GM13976 (cell line): ENCODE measurements at regions not wholly inside any gene's neighbourhood (a gene's known extent, or its start where the extent isn't known, plus 50 kb on each side); places are given as distances from the start of the nearest gene placed in this dataset.

Experiments
- DNase-seq: peaks from one replicate; pipeline ENCODE4 v3.0.0; 2012; ENCODE audit warnings: low spot score
- CTCF ChIP-seq: IDR thresholded peaks from 2 replicates; pipeline ENCODE4 v1.5.1; 2012; ENCODE audit warnings: borderline replicate concordance, mild to moderate bottlenecking; ENCODE audit not compliant: insufficient read depth; ENCODE audit errors: extremely low read depth, missing control alignments, control extremely low read depth
- in situ Hi-C: fragments of 300-500 bp; cut with MboI; formaldehyde crosslinking; loops from one replicate; pipeline ENCODE4 v1.12.0; 2022; ENCODE audit warnings: low sequenced_read_pairs, mixed read lengths, inconsistent platforms; ENCODE audit not compliant: unreplicated experiment

GRCh38 chr16:85188822-85189672 lies 76.8 kb upstream of the CIBAR2 start:
- in situ Hi-C loops: no loop called here
- TF ChIP-seq CTCF: no peak
- DNase-seq: no peak

- TF ChIP-seq CTCF: no peak
- in situ Hi-C loops: no loop called here
- DNase-seq: no peak
Observed at GRCh38 chr16:85190572-85190971, 78.3 kb upstream of the CIBAR2 start.

DNA sequence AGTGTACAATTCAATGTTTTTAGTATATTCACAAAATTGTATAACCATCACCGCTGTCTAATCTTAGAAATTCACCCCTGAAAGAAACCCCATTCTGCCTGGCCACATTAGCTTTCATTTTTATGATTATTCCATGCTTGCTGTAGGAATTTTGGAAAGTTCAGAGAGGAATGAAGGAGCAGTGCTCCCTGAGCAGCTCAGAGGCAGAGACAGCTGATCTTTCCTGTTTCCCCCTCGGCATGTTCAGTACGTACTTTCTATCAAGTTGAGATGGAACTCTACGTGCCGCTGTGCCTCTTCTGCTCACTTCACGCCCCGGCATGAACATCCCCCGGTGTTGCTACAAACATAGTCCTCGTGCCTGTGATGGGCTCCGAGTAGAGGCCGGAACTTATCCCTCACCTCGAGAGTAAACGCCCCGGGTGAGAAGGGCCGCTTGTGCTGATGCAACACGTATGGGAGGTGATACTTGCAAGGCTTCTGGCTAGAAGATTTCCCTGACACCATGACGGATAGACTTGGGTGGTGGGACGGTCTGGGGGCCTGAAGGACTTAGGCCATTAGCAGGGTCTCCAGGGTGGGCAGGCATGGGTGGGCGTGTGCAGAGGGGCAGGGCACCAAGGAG lies 79.2 kb upstream of the CIBAR2 start:
- DNase-seq: no peak
- no peak for TF ChIP-seq CTCF
- in situ Hi-C loops: no loop called here

DNA sequence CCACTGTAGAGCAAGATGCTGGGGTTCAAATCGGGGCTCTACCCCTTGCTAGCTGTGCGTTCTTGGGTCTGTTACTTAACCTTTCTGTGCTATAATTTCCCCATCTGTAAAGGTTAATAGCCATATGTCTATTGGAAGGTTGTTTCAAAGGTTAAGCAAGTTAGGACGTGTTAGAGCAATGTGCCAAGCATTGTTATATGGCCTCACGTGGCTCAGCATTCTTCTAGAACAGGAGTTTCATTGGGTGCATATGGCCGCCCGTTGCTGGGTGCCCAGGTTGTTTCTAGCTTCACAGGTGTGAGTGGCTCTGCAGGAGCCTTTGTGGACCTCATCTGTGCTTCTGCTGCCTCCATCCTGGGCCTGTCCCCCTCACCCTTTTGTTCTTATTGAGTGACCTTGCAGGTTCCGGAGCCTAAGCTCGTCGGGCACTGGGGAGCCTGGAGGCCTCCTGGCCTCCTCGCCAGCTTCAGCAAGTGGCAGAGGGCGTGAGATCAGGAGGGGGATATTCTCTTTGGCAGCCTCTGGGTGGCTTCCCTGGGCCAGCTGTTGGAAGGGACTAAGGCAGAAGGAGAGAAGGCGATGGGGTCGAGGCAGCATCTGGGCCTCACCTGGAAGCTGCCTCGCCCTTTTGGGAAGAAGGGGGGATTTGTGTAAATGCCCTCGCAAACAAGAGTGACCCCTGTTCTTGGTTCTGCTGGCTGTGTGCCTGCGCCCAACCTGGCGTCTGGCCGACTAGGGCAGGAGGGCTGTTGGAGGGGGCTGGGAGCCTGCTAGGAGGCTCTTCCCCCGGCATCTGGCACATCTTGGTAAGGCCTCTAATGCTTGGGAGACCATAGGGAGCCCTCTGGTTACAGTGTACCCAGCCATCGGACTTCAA lies 80.2 kb upstream of the CIBAR2 start:
- in situ Hi-C loops: no loop called here
- DNase-seq: no peak
- TF ChIP-seq CTCF: no peak

DNA sequence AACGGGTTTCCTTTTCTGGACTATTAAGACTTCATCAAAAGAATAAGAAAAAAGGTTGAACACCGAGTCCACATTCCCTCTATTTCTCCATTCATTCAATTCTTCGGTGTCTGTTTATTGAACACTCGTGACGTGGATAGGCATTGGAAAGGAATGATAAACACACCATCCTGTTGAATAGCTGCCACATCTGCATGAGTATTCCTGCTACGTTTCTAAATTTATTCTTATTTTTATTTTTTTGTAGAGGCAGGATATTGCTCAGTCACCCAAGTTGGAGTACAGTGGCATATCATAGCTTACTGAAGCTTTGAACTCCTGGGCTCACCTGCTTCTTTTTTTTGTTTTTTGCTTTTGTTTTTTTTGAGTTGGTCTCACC lies 80.8 kb upstream of the CIBAR2 start:
- in situ Hi-C loops: no loop called here
- TF ChIP-seq CTCF: no peak
- DNase-seq: no peak

DNA sequence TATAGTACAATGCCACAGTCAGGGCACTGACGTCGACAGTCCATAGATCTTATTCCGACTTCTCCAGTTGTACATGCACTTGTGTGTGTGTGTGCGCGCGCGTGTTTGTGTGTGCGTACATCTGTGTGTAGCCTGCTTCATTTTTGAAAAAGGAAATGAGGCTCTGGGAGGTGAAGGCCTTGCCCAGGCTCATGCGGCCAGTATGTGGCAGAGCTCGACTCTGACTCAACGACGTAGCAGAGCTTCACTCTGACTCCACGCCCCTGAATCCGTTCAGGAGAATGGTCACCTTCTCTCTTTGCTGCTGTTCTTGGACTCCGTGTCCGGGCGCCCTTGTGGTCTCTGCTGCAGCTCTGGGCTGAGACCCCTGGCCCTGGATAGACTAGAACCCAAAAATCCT lies 81.6 kb upstream of the CIBAR2 start:
- DNase-seq: no peak
- in situ Hi-C loops: no loop called here
- no peak for TF ChIP-seq CTCF
